GM12873 (cell line): ENCODE measurements at regions not wholly inside any gene's neighbourhood (a gene's known extent, or its start where the extent isn't known, plus 50 kb on each side); places are given as distances from the start of the nearest gene placed in this dataset.

ENCODE experiments used
- TF ChIP-seq, protein P1 (sequence below): IDR thresholded peaks from 2 replicates; pipeline ENCODE4 v1.5.1; 2012; ENCODE audit warnings: low read depth, mild to moderate bottlenecking, moderate library complexity, low read length, control low read depth; ENCODE audit not compliant: insufficient read depth; ENCODE audit errors: missing control alignments

DNA sequence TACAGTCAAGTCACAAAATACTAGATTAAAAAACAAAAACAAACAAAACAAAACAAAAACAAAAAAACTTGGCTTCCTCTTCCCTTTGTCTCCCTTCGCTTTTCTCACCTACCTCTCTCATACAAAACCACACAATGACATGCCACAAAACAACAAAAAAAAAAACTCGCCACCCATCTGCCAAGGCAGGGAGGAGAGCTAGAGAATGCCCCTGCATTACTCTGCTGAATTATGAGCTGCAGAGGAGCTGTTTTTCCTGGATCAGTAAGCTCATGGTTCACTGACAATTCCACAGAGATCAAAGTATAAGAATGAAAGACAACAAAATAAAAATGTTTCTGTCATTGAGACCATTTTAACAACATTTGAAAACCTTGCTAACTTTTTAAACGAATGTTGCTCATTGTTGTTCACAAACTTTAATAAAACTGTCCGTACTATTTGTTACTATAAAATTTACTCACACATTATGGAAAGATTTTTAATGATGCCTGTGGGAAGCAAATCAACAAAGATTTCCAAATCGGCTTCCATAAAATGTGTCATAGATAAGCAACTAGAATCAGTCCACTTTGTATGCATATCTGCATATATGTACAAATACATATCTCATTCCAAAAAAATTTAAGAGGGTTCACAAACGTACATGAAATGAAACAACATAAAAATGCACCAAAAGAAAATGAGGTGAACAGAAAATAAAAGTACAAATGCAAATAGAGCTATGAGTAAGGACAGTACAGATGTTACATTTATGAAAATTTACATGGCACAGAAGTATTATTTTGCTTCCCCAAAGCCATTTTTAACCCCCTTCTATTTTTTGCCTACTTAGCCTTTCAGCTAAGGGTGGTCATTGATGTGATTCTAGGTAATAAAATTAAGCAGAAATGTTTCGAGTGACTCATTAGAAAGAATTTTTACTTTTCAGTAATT is 252.4 kb upstream of the FAT4 start:
- TF ChIP-seq, protein P1, sequence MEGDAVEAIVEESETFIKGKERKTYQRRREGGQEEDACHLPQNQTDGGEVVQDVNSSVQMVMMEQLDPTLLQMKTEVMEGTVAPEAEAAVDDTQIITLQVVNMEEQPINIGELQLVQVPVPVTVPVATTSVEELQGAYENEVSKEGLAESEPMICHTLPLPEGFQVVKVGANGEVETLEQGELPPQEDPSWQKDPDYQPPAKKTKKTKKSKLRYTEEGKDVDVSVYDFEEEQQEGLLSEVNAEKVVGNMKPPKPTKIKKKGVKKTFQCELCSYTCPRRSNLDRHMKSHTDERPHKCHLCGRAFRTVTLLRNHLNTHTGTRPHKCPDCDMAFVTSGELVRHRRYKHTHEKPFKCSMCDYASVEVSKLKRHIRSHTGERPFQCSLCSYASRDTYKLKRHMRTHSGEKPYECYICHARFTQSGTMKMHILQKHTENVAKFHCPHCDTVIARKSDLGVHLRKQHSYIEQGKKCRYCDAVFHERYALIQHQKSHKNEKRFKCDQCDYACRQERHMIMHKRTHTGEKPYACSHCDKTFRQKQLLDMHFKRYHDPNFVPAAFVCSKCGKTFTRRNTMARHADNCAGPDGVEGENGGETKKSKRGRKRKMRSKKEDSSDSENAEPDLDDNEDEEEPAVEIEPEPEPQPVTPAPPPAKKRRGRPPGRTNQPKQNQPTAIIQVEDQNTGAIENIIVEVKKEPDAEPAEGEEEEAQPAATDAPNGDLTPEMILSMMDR: no peak

DNA sequence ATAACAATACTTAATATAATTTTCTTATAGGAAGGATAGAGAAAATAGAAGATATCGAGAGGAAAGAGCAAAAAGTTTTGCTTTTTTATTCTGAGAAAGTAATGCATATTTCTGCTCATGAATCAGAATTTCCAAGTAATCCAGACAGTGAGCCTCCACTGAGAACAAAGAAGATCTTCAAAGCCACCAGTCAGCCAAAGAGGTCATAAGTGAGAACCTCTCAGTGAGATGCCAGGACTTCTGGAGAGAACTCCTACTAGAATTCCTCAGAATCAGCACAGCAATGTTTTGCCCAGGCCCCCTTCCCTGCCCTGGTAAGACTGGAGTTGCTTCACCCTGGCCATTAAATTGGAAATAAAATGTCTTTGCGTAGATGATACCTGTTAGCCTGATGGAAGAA is 254.4 kb upstream of the FAT4 start:
- TF ChIP-seq, protein P1: no peak

DNA sequence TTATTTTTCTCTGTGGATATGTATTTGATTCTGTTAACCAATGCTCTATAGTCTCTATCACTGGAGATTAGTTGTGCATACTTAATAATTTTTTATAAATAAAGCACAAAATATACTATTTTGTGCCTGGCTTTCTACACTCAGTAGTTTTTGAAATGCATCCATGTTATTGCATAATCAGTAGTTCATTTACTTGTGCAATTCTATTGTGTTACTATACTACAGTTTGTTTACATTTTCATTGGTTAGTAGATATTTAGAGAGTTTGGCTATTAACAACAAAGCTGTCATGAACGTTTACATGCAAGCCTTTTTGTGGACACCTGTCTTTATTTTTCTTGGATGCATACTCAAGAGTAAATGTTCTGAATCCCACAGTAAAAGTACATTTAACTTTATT is 265.0 kb upstream of the FAT4 start:
- TF ChIP-seq, protein P1: no peak

DNA sequence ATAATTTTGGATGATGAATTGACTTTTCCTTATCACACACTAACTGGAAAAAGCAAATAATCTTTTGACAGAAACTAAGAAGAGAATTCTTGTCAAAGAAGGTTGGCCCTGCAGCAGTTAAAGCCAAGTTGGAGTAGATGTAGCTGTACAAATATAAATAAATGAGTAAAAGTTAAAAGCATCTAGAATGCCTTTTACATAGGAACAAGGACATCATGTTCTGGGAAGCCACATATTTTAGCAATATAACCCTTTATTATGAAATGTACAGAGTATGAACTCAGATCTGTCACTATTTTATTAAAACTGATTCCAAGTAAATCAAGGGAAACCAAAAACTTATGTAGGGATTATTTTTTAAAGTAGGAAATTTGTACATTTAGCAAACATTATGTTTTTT is 269.4 kb upstream of the FAT4 start:
- TF ChIP-seq, protein P1: no peak

DNA sequence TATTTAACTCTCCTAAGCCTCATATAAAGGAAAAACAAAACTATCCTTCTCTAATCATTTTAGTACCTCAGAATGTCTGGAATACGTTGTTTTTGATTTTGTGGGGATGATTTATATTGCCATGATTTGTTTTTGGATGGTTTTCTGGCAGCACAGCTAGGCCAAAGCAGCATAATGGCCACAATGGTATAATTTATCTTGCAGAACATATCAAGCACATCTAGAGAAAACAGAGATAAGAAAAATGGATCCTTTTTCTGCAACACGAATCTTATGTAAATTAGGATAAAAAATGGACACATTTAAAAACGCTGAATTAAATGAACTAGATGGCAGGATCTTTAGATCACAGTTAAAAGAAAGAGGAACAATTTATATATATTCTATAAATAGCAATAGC is 269.9 kb upstream of the FAT4 start:
- TF ChIP-seq, protein P1: no peak

DNA sequence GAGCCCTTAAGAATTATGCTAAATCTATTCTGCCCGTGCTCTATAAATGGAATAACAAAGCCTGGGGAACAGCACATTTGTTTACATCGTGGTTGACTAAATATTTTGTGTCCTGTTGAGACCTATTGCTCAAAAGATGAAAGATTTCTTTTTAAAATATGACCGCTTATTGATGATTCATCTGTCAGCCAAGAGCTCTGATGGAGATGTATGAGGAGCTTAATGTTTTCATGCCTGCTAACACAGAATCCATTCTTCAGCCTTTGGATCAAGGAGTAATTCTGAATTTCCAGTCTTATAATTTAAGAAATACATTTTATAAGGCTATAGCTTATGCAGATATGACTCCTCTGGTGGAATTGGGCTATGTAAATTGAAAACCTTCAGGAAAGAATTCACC is 271.3 kb upstream of the FAT4 start:
- TF ChIP-seq, protein P1: no peak

DNA sequence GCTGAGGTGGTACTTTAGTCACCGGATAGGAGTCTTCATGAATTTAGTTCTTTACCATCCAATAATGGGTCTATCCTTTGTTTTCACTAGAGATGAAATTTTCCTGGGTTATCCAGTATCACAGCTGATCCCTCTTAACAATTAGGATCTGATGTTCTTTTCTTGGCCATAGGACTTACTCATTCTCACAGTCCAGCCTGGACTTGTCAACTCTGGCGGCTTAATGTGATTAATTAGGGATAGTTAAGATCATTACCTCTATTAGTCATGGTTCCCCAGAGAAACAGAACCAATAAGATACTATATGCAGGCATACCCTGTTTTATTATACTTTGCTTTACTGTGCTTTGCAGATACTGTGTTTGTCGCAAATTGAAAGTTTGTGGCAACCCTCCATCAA is 272.7 kb upstream of the FAT4 start:
- TF ChIP-seq, protein P1: no peak
